Ovary (tissue), 7 donors: ENCODE measurements at regions not wholly inside any gene's neighbourhood (a gene's known extent, or its start where the extent isn't known, plus 50 kb on each side); places are given as distances from the start of the nearest gene placed in this dataset.

Experiments
- DNase-seq, 5 donors: peaks; one replicate each; pipeline ENCODE4 v3.0.0-alpha.2; 2019 to 2020
- H3K27ac ChIP-seq, 2 donors: fragments of 200-600 bp; one replicate each; pipeline versions ENCODE4 v1.5.1 to v1.8.0; 2019 to 2022
- H3K27me3 ChIP-seq: fragments of 200-600 bp; one replicate; pipeline ENCODE4 v1.8.0; 2022
- H3K36me3 ChIP-seq: fragments of 200-600 bp; sonication (generic); one replicate; pipeline ENCODE4 v1.5.1; 2019
- H3K4me1 ChIP-seq: one replicate; pipeline ENCODE4 v1.8.1; 2013; ENCODE audit warnings: mild to moderate bottlenecking, moderate library complexity; ENCODE audit not compliant: insufficient read depth
- H3K4me3 ChIP-seq: fragments of 200-600 bp; sonication (generic); one replicate; pipeline ENCODE4 v1.5.1; 2017
- H3K9me3 ChIP-seq, 2 donors: fragments of 200-600 bp in 1 of 2; sonication (generic) in 1 of 2; one replicate each; pipeline versions ENCODE4 v1.5.1 to v1.8.1; 2013 to 2019; ENCODE audit warnings: mild to moderate bottlenecking in 1 of 2, moderate library complexity in 1 of 2
- CTCF ChIP-seq, 3 donors: fragments of 450-650 bp in 2 of 3; fragments of 200-600 bp in 1 of 3; IDR thresholded peaks; one replicate each; pipeline versions ENCODE4 v1.5.1 to v1.8.0; 2016 to 2022; ENCODE audit warnings: antibody characterized with exemption in 3 of 3, mild to moderate bottlenecking in 1 of 3
- EP300 ChIP-seq: sonication (generic); formaldehyde crosslinking; IDR thresholded peaks from one replicate; pipeline ENCODE4 v1.6.1; 2017; ENCODE audit warnings: antibody characterized with exemption
- POLR2A ChIP-seq: fragments of 450-650 bp; IDR thresholded peaks from one replicate; pipeline ENCODE4 v1.6.1; 2017; ENCODE audit warnings: antibody characterized with exemption, mild to moderate bottlenecking, moderate library complexity
- WGBS, 3 donors: extraction: QIAGEN DNeasy Blood & Tissue Kit in 1 of 3; methylation state at CpG; one replicate each; pipeline versions ENCODE4 v1.1.5 to v1.1.7; 2013 to 2017; 5-methylcytosine and 5-hydroxymethylcytosine counted together
- intact Hi-C, 4 donors: fragments of 100-400 bp; cut with DNase I; formaldehyde crosslinking; loops; one replicate each; pipeline versions ENCODE4 v1.11.0 to v1.15.1; 2022 to 2023
- donor health status: DM: no; HTN: no; CAD: no; lungs with moderate emphysema.
- donor health status: DM: no; HTN: no; CAD: no.
- donor health status: Bipolar disorder and iron deficiency.
- donor health status: DM: no; HTN: no; CAD: no.
- donor health status: DM: yes; HTN: yes; CAD: no.

GRCh38 chrX:138294951-138295350 lies 416.6 kb downstream of the FGF13 start:
- Histone ChIP-seq H3K9me3 (no peaks in the 10 kb centered on the region), H3K27ac (no peak overlapping the region), H3K4me3 (no peak overlapping the region), H3K27me3 (no peaks in the 10 kb centered on the region), H3K4me1 (no peaks in the 10 kb centered on the region), H3K36me3 (no peaks in the 10 kb centered on the region)
- TF ChIP-seq CTCF (IDR thresholded peaks at IDR 0.05), result no peak
- no peak for TF ChIP-seq POLR2A
- no peak for TF ChIP-seq EP300
- 55 to 63% (median 61%) methylated on average over 5 of the region's 5 CpGs for WGBS, 3 donors
- DNase-seq, result no peak
- intact Hi-C loops, result no loop called here

GRCh38 chrX:138298268-138298667 lies 413.2 kb downstream of the FGF13 start:
- intact Hi-C loops, result no loop called here
- no peak for DNase-seq
- Histone ChIP-seq H3K36me3 (no peaks in the 10 kb centered on the region), H3K4me3 (no peak overlapping the region), H3K27ac (no peak overlapping the region), H3K27me3 (no peaks in the 10 kb centered on the region), H3K9me3 (no peaks in the 10 kb centered on the region), H3K4me1 (no peaks in the 10 kb centered on the region)
- TF ChIP-seq EP300 (no peak), POLR2A (no peak)
- 38 to 48% (median 42%) methylated on average over 3 of the region's 3 CpGs for WGBS, 3 donors

GRCh38 chrX:138345801-138346200 lies 365.7 kb downstream of the FGF13 start:
- DNase-seq, result no peak
- H3K4me1 ChIP-seq, result no peaks in the 10 kb centered on the region
- no peak for TF ChIP-seq CTCF (IDR thresholded peaks at IDR 0.05)
- TF ChIP-seq POLR2A, result no peak
- TF ChIP-seq EP300, result no peak
- no peaks in the 10 kb centered on the region for H3K9me3 ChIP-seq
- no peak overlapping the region for H3K27ac ChIP-seq
- intact Hi-C loops, result no loop called here
- H3K36me3 ChIP-seq, result no peaks in the 10 kb centered on the region
- no peak overlapping the region for H3K4me3 ChIP-seq
- H3K27me3 ChIP-seq, result no peaks in the 10 kb centered on the region

- WGBS, 3 donors, result 41 to 45% (median 43%) methylated on average over 3 of the region's 3 CpGs
- H3K27ac ChIP-seq, result no peak overlapping the region
- no peaks in the 10 kb centered on the region for H3K9me3 ChIP-seq
- no peaks in the 10 kb centered on the region for H3K36me3 ChIP-seq
- no peaks in the 10 kb centered on the region for H3K27me3 ChIP-seq
- TF ChIP-seq CTCF (IDR thresholded peaks at IDR 0.05) (no peak), POLR2A (no peak), EP300 (no peak)
- intact Hi-C loops, result no loop called here
- no peak for DNase-seq
- no peaks in the 10 kb centered on the region for H3K4me1 ChIP-seq
- H3K4me3 ChIP-seq, result no peak overlapping the region
Observed at GRCh38 chrX:138349351-138349750, 362.2 kb downstream of the FGF13 start.

- intact Hi-C loops, result no loop called here
- DNase-seq, result no peak
- 83 to 98% (median 98%) methylated on average over 2 of the region's 2 CpGs for WGBS, 3 donors
- Histone ChIP-seq H3K27ac (no peak overlapping the region), H3K4me1 (no peaks in the 10 kb centered on the region), H3K4me3 (no peak overlapping the region), H3K9me3 (no peaks in the 10 kb centered on the region), H3K27me3 (no peaks in the 10 kb centered on the region), H3K36me3 (no peaks in the 10 kb centered on the region)
- no peak for TF ChIP-seq CTCF (IDR thresholded peaks at IDR 0.05)
- no peak for TF ChIP-seq POLR2A
- TF ChIP-seq EP300, result no peak
Observed at GRCh38 chrX:138378876-138379275, 332.6 kb downstream of the FGF13 start.
